ENCODE measurements at regions not wholly inside any gene's neighbourhood (a gene's known extent, or its start where the extent isn't known, plus 50 kb on each side); places are given as distances from the start of the nearest gene placed in this dataset.

GRCh38 chr6:63492476-63492875 lies 79.8 kb upstream of the LOC128125822 start:
- TF ChIP-seq CTCF (IDR thresholded peaks at IDR 0.05) (no peak), KDM5A (IDR thresholded peaks at IDR 0.05) (no peak), ZNF302 (CRISPR knock-in tag; IDR thresholded peaks at IDR 0.05) (no peak)

Data from A549 (cell line).